Liver (tissue), 7 donors: ENCODE measurements at regions not wholly inside any gene's neighbourhood (a gene's known extent, or its start where the extent isn't known, plus 50 kb on each side); places are given as distances from the start of the nearest gene placed in this dataset.

Experiments used
- DNase-seq: peaks from one replicate; pipeline ENCODE4 v3.0.0-alpha.2; 2017; ENCODE audit warnings: low spot score
- H3K27ac ChIP-seq, 2 donors: one replicate each; pipeline ENCODE4 v1.7.0; 2013; ENCODE audit warnings: inconsistent platforms in 2 of 2, low read length in 2 of 2, control low read depth in 1 of 2, low read depth in 1 of 2, mild to moderate bottlenecking in 1 of 2
- H3K27me3 ChIP-seq, 4 donors: one replicate each; pipeline versions ENCODE4 v1.6.1 to v1.7.0; 2013; ENCODE audit warnings: low read length in 3 of 4, inconsistent platforms in 1 of 4, mild to moderate bottlenecking in 1 of 4, moderate library complexity in 1 of 4; ENCODE audit not compliant: control insufficient read depth in 4 of 4, insufficient read depth in 4 of 4
- H3K36me3 ChIP-seq, 4 donors: one replicate each; pipeline versions ENCODE4 v1.6.1 to v1.7.0; 2013; ENCODE audit warnings: low read length in 3 of 4, mild to moderate bottlenecking in 3 of 4, low read depth in 1 of 4, moderate library complexity in 1 of 4; ENCODE audit not compliant: control insufficient read depth in 4 of 4, insufficient read depth in 3 of 4
- H3K4me1 ChIP-seq, 4 donors: one replicate each; pipeline versions ENCODE4 v1.6.1 to v1.7.0; 2013; ENCODE audit warnings: low read length in 3 of 4, mild to moderate bottlenecking in 3 of 4, moderate library complexity in 1 of 4; ENCODE audit not compliant: control insufficient read depth in 4 of 4, insufficient read depth in 4 of 4
- H3K4me3 ChIP-seq, 3 donors: one replicate each; pipeline versions ENCODE4 v1.6.1 to v1.7.0; 2013; ENCODE audit warnings: low read length in 3 of 3, control low read depth in 1 of 3, low read depth in 1 of 3, mild to moderate bottlenecking in 1 of 3
- H3K9ac ChIP-seq, 2 donors: one replicate each; pipeline ENCODE4 v1.7.0; 2013; ENCODE audit warnings: low read length in 2 of 2, mild to moderate bottlenecking in 2 of 2, moderate library complexity in 2 of 2, control low read depth in 1 of 2, low read depth in 1 of 2
- H3K9me3 ChIP-seq, 4 donors: one replicate each; pipeline versions ENCODE4 v1.6.1 to v1.7.0; 2013; ENCODE audit warnings: low read length in 3 of 4; ENCODE audit not compliant: control insufficient read depth in 4 of 4
- ATF3 ChIP-seq: IDR thresholded peaks from 2 replicates; pipeline ENCODE4 v1.6.1; 2016; ENCODE audit warnings: antibody characterized with exemption
- EGR1 ChIP-seq, 2 donors: IDR thresholded peaks; 2 replicates each; pipeline ENCODE4 v1.6.1; 2016 to 2018; ENCODE audit warnings: antibody characterized with exemption in 2 of 2, low read depth in 2 of 2
- FOXA1 ChIP-seq: IDR thresholded peaks from 2 replicates; pipeline ENCODE4 v1.6.1; 2016; ENCODE audit warnings: antibody characterized with exemption
- GABPA ChIP-seq, 2 donors: IDR thresholded peaks in 1 of 2; conservative IDR thresholded peaks in 1 of 2; 2 replicates each; pipeline ENCODE4 v1.6.1; 2016; ENCODE audit warnings: antibody characterized with exemption in 2 of 2, mild to moderate bottlenecking in 1 of 2, moderate library complexity in 1 of 2
- HNF4A ChIP-seq, 2 donors: conservative IDR thresholded peaks; 2 replicates each; pipeline ENCODE4 v1.6.1; 2016; ENCODE audit warnings: antibody characterized with exemption in 2 of 2, mild to moderate bottlenecking in 2 of 2
- JUND ChIP-seq, 2 donors: IDR thresholded peaks; 2 replicates each; pipeline ENCODE4 v1.6.1; 2016; ENCODE audit warnings: antibody characterized with exemption in 2 of 2
- MAX ChIP-seq: IDR thresholded peaks from 2 replicates; pipeline ENCODE4 v1.6.1; 2016; ENCODE audit warnings: antibody characterized with exemption
- NR2F2 ChIP-seq: IDR thresholded peaks from 2 replicates; pipeline ENCODE4 v1.6.1; 2016; ENCODE audit warnings: antibody characterized with exemption
- RAD21 ChIP-seq, 2 donors: IDR thresholded peaks; 2 replicates each; pipeline ENCODE4 v1.6.1; 2016; ENCODE audit warnings: antibody characterized with exemption in 2 of 2, mild to moderate bottlenecking in 2 of 2
- REST ChIP-seq: IDR thresholded peaks from 2 replicates; pipeline ENCODE4 v1.6.1; 2016; ENCODE audit warnings: antibody characterized with exemption, mild to moderate bottlenecking
- RXRA ChIP-seq, 2 donors: IDR thresholded peaks; 2 replicates each; pipeline ENCODE4 v1.6.1; 2017 to 2018; ENCODE audit warnings: antibody characterized with exemption in 2 of 2, mild to moderate bottlenecking in 1 of 2
- SP1 ChIP-seq: IDR thresholded peaks from 2 replicates; pipeline ENCODE4 v1.6.1; 2018; ENCODE audit warnings: antibody characterized with exemption, mild to moderate bottlenecking
- TAF1 ChIP-seq: conservative IDR thresholded peaks from 2 replicates; pipeline ENCODE4 v1.6.1; 2016; ENCODE audit warnings: antibody characterized with exemption, mild to moderate bottlenecking
- YY1 ChIP-seq: IDR thresholded peaks from 2 replicates; pipeline ENCODE4 v1.6.1; 2016; ENCODE audit warnings: antibody characterized with exemption, mild to moderate bottlenecking
- ZBTB33 ChIP-seq: IDR thresholded peaks from 2 replicates; pipeline ENCODE4 v1.6.1; 2016; ENCODE audit warnings: antibody characterized with exemption
- WGBS: extraction: QIAGEN DNeasy Blood & Tissue Kit; methylation state at CpG from one replicate; pipeline ENCODE4 v1.1.7; 2013; 5-methylcytosine and 5-hydroxymethylcytosine counted together
- donor health status: healthy.
- donor health status: healthy.
- donor health status: healthy.
- donor health status: healthy.

GRCh38 chr20:59416916-59417315 lies 116.5 kb downstream of the EDN3 start:
- Histone ChIP-seq H3K9ac (no peak overlapping the region), H3K27me3 (peaks cover 0 to 4% (median 0%) of the 10 kb centered on the region in 4 donors), H3K4me1 (no peaks in the 10 kb centered on the region), H3K27ac (no peak overlapping the region), H3K9me3 (peaks cover 0 to 5% (median 0%) of the 10 kb centered on the region in 4 donors), H3K36me3 (no peaks in the 10 kb centered on the region), H3K4me3 (no peak overlapping the region)
- 77% methylated on average over 5 of the region's 5 CpGs for WGBS
- no peak for TF ChIP-seq TAF1
- no peak for TF ChIP-seq HNF4A (conservative IDR thresholded peaks at IDR 0.05)
- TF ChIP-seq NR2F2 = no peak
- TF ChIP-seq RXRA (IDR thresholded peaks at IDR 0.05) = no peak
- no peak for TF ChIP-seq EGR1 (IDR thresholded peaks at IDR 0.05; ENCODE audit: low read depth in 2 of 2)
- TF ChIP-seq ZBTB33 = no peak
- TF ChIP-seq ATF3 = no peak
- no peak for TF ChIP-seq SP1
- no peak for TF ChIP-seq GABPA (IDR thresholded peaks at IDR 0.05 in 1 of 2, conservative IDR thresholded peaks at IDR 0.05 in 1 of 2)
- TF ChIP-seq YY1 = no peak
- no peak for TF ChIP-seq JUND (IDR thresholded peaks at IDR 0.05)
- no peak for TF ChIP-seq REST
- TF ChIP-seq FOXA1 = no peak
- no peak for TF ChIP-seq RAD21 (IDR thresholded peaks at IDR 0.05)
- no peak for TF ChIP-seq MAX
- DNase-seq = no peak

GRCh38 chr20:59421089-59421488 lies 120.7 kb downstream of the EDN3 start:
- H3K9ac ChIP-seq = no peak overlapping the region
- 72% methylated on average over 6 of the region's 6 CpGs for WGBS
- H3K4me1 ChIP-seq = no peaks in the 10 kb centered on the region
- peaks cover 0 to 4% (median 0%) of the 10 kb centered on the region in 4 donors for H3K27me3 ChIP-seq
- TF ChIP-seq RAD21 (IDR thresholded peaks at IDR 0.05) = no peak
- no peak for TF ChIP-seq FOXA1
- TF ChIP-seq RXRA (IDR thresholded peaks at IDR 0.05) = no peak
- TF ChIP-seq YY1 = no peak
- no peak for TF ChIP-seq GABPA (IDR thresholded peaks at IDR 0.05 in 1 of 2, conservative IDR thresholded peaks at IDR 0.05 in 1 of 2)
- H3K9me3 ChIP-seq = peaks cover 0 to 5% (median 0%) of the 10 kb centered on the region in 4 donors
- H3K4me3 ChIP-seq = no peak overlapping the region
- H3K36me3 ChIP-seq = no peaks in the 10 kb centered on the region
- H3K27ac ChIP-seq = no peak overlapping the region
- DNase-seq = no peak
